ENCODE measurements at regions not wholly inside any gene's neighbourhood (a gene's known extent, or its start where the extent isn't known, plus 50 kb on each side); places are given as distances from the start of the nearest gene placed in this dataset.

DNA sequence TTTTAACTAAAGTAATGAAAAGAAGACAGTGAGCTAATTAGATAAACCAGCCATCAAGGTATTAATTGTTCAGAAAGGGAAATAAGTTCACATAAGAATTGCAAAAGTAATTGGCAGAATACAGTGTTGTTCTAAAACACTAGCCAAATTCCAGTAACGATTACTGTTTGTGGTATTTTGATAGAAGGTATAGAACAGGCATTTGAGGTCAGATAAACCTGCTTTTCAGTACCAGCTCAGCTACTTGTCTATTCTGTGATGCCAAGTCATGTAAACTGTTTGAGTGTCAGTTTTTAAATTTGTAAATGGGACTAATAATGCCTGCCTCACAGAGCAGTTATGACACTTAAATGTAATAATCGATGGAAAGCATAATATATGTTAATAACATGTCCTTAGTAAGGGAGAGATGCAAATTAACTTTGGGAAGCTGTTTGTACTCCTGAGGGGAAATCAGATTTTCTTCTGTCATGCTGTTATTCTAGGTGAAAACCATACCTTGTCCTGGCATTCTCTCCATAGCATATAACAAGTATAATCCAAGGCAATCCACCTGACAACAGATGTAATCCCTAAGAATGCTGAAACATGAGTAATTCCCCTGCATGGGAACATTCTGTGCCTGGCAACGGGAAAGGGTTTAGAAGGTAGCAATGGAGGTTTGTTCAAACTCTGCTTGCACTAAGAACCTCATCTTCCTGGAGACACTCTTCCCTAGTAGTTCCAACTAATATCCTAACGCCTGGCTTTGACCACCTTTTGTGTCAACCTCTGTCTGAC is 509.5 kb upstream of the PAPPA start:
- H3K9me3 ChIP-seq (ENCODE audit: severe bottlenecking): no peaks in the 10 kb centered on the region
- TF ChIP-seq, protein P1, sequence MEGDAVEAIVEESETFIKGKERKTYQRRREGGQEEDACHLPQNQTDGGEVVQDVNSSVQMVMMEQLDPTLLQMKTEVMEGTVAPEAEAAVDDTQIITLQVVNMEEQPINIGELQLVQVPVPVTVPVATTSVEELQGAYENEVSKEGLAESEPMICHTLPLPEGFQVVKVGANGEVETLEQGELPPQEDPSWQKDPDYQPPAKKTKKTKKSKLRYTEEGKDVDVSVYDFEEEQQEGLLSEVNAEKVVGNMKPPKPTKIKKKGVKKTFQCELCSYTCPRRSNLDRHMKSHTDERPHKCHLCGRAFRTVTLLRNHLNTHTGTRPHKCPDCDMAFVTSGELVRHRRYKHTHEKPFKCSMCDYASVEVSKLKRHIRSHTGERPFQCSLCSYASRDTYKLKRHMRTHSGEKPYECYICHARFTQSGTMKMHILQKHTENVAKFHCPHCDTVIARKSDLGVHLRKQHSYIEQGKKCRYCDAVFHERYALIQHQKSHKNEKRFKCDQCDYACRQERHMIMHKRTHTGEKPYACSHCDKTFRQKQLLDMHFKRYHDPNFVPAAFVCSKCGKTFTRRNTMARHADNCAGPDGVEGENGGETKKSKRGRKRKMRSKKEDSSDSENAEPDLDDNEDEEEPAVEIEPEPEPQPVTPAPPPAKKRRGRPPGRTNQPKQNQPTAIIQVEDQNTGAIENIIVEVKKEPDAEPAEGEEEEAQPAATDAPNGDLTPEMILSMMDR (IDR thresholded peaks at IDR 0.05; ENCODE audit: low read depth, low read length): no peak
- H3K27ac ChIP-seq: no peak overlapping the region

DNA sequence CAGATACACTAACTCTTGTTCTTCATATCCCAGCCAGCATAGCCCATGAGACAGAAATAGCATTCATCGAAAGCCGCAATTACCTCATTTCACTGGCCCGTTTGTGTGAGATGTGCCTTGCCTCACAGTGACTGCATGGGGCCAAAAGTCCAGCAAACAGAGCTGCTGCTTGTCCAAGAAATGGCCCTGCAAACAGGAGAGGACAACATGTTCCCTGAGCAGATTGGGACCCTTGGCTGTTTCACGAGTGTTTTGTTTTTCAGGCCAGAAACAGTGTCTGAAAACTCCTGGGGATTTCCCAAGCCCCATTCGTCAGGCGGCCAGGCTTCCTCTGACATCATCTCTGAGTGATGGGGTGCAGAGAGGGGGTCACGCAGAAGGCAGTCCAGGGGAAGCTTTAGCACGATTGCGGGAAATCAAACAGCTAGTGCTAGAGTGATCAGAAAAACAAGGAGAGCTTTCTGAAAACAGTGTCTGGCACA is 503.6 kb upstream of the PAPPA start:
- Histone ChIP-seq H3K36me3 (no peaks in the 10 kb centered on the region), H3K9me3 (ENCODE audit: severe bottlenecking) (no peaks in the 10 kb centered on the region), H3K27me3 (ENCODE audit: insufficient read depth, low read depth, severe bottlenecking) (no peaks in the 10 kb centered on the region), H3K4me3 (ENCODE audit: low read depth, low read length) (no peak overlapping the region), H3K27ac (no peak overlapping the region)
- no peak for DNase-seq
- TF ChIP-seq, protein P1 (IDR thresholded peaks at IDR 0.05; ENCODE audit: low read depth, low read length): no peak

More for the DNA sequence above, 509.5 kb upstream of the PAPPA start:
- DNase-seq: no peak
- Histone ChIP-seq H3K4me3 (ENCODE audit: low read depth, low read length) (no peak overlapping the region), H3K36me3 (no peaks in the 10 kb centered on the region), H3K27me3 (ENCODE audit: insufficient read depth, low read depth, severe bottlenecking) (no peaks in the 10 kb centered on the region)

DNA sequence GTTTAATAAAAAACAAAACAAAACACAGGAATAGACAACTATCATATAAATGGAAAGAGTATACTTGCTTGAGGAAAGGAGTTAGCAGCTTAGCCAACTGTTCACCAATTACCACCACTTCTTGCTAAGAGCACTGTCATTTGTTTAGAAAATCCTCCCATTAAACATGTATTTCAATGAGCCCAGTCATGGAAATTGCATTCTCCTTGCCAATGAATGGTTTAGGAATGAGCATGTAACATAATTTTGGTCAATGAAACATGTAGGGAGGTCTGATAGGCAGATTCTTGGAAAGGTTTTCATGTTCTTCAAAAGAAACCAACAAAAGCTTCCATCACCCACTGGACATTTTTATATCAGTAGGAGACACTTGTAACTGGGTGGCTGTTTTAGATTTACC is 502.8 kb upstream of the PAPPA start:
- H3K4me3 ChIP-seq (ENCODE audit: low read depth, low read length): no peak overlapping the region
- no peaks in the 10 kb centered on the region for H3K27me3 ChIP-seq (ENCODE audit: insufficient read depth, low read depth, severe bottlenecking)
- TF ChIP-seq, protein P1 (IDR thresholded peaks at IDR 0.05; ENCODE audit: low read depth, low read length): no peak
- no peak overlapping the region for H3K27ac ChIP-seq
- H3K9me3 ChIP-seq (ENCODE audit: severe bottlenecking): no peaks in the 10 kb centered on the region
- no peak for DNase-seq
- no peaks in the 10 kb centered on the region for H3K36me3 ChIP-seq

DNA sequence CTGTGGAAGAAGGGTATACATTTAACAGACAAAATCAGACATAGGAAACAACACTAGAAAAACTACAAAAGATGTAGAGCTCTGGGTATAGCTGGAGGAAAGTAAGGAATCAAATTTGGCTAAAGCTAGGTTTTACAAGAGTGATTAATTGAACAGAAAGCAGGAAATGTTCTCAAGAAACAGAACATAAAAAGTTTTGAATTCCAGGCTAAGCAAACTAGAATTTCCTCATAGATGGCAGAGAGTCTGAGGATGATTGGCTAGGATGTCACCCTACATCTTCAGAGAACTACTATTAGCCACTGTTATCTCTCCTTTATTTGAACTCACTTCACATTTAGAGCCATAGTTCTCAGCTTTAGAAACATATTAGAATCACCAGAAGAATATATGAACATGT is 502.1 kb upstream of the PAPPA start:
- no peaks in the 10 kb centered on the region for H3K9me3 ChIP-seq (ENCODE audit: severe bottlenecking)
- no peak overlapping the region for H3K27ac ChIP-seq
- TF ChIP-seq, protein P1 (IDR thresholded peaks at IDR 0.05; ENCODE audit: low read depth, low read length): no peak
- no peak overlapping the region for H3K4me3 ChIP-seq (ENCODE audit: low read depth, low read length)
- no peak for DNase-seq
- H3K27me3 ChIP-seq (ENCODE audit: insufficient read depth, low read depth, severe bottlenecking): no peaks in the 10 kb centered on the region
- no peaks in the 10 kb centered on the region for H3K36me3 ChIP-seq

DNA sequence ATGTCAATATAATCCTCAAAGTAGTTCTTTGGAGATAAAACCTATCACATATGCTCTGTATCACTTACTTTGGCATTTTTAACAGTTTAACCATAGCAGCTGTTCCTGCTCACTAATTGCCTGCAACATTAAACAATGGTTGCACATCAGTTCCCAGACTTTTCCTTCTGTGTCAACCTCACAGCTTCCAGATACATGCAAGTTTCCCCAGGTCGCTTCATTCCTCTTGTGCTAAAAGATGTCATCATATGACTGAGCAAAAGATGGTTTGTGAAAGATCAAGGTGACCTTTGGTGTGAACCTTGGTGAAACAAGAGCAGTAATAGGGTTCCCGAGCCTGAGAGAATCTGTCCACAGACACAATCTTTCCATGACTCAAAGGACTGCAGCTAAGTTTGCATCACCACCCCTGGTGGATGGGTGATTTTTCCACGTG is 500.4 kb upstream of the PAPPA start:
- Histone ChIP-seq H3K36me3 (no peaks in the 10 kb centered on the region), H3K27ac (no peak overlapping the region), H3K4me3 (ENCODE audit: low read depth, low read length) (no peak overlapping the region), H3K9me3 (ENCODE audit: severe bottlenecking) (no peaks in the 10 kb centered on the region), H3K27me3 (ENCODE audit: insufficient read depth, low read depth, severe bottlenecking) (no peaks in the 10 kb centered on the region)
- TF ChIP-seq, protein P1 (IDR thresholded peaks at IDR 0.05; ENCODE audit: low read depth, low read length): no peak
- DNase-seq: no peak

All from WERI-Rb-1 (cell line).